HEK293T (cell line): ENCODE measurements at regions not wholly inside any gene's neighbourhood (a gene's known extent, or its start where the extent isn't known, plus 50 kb on each side); places are given as distances from the start of the nearest gene placed in this dataset.

ENCODE experiments used
- FOXM1 ChIP-seq: fragments of 450-650 bp; IDR thresholded peaks from 2 replicates; pipeline ENCODE4 v1.6.1; 2017; ENCODE audit warnings: mild to moderate bottlenecking, borderline replicate concordance
- HDGF ChIP-seq: fragments of 450-650 bp; IDR thresholded peaks from 2 replicates; pipeline ENCODE4 v1.6.1; 2017; ENCODE audit warnings: antibody characterized with exemption, borderline replicate concordance
- L3MBTL2 ChIP-seq: fragments of 450-650 bp; conservative IDR thresholded peaks from 2 replicates; pipeline ENCODE4 v1.6.1; 2016; ENCODE audit warnings: mild to moderate bottlenecking
- LEF1 ChIP-seq: fragments of 450-650 bp; IDR thresholded peaks from 2 replicates; pipeline ENCODE4 v1.6.1; 2017; ENCODE audit warnings: mild to moderate bottlenecking, borderline replicate concordance
- SP1 ChIP-seq: fragments of 450-650 bp; IDR thresholded peaks from 2 replicates; pipeline ENCODE4 v1.6.1; 2017
- SUZ12 ChIP-seq: fragments of 450-650 bp; IDR thresholded peaks from 2 replicates; pipeline ENCODE4 v1.6.1; 2016; ENCODE audit warnings: mild to moderate bottlenecking
- TARDBP ChIP-seq: fragments of 450-650 bp; IDR thresholded peaks from 2 replicates; pipeline ENCODE4 v1.6.1; 2016
- ZNF384 ChIP-seq: fragments of 450-650 bp; IDR thresholded peaks from 2 replicates; pipeline ENCODE4 v1.6.1; 2016

GRCh38 chr7:41313171-41313570 lies 389.7 kb downstream of the INHBA start:
- TF ChIP-seq SUZ12 (no peak), TARDBP (no peak), HDGF (no peak), ZNF384 (no peak), L3MBTL2 (no peak), FOXM1 (no peak), SP1 (no peak), LEF1 (no peak)
